SK-N-MC (cell line): ENCODE measurements at regions not wholly inside any gene's neighbourhood (a gene's known extent, or its start where the extent isn't known, plus 50 kb on each side); places are given as distances from the start of the nearest gene placed in this dataset.

ENCODE experiments used
- EZH2 ChIP-seq: fragments of 200-600 bp; sonication (generic); IDR thresholded peaks from one replicate; pipeline ENCODE4 v1.6.1; 2017; ENCODE audit warnings: antibody characterized with exemption
- POLR2AphosphoS5 ChIP-seq: IDR thresholded peaks from 2 replicates; pipeline ENCODE4 v1.6.1; 2012; ENCODE audit warnings: mild to moderate bottlenecking, low read depth, low read length, borderline replicate concordance

DNA sequence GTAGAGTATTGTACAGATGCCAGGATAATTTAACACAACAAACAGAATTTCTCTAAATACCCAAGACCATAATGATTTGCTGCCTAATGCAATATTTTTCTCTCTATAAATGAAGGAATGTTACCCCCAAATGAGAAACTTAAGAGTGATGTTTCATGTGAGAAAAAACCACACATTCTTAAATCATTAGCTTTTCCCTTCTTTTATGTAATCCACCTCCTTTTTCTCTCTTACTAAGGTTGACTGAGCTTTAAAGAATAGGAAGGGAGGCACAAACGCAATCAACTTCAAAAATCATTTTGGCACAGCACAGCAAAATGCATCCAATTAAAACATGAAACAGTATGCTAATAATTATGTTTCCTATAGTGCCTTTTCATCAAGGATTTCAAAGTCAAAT lies 698.1 kb upstream of the CDH2 start:
- TF ChIP-seq POLR2AphosphoS5 (no peak), EZH2 (no peak)
